ENCODE measurements at regions not wholly inside any gene's neighbourhood (a gene's known extent, or its start where the extent isn't known, plus 50 kb on each side); places are given as distances from the start of the nearest gene placed in this dataset.

DNA sequence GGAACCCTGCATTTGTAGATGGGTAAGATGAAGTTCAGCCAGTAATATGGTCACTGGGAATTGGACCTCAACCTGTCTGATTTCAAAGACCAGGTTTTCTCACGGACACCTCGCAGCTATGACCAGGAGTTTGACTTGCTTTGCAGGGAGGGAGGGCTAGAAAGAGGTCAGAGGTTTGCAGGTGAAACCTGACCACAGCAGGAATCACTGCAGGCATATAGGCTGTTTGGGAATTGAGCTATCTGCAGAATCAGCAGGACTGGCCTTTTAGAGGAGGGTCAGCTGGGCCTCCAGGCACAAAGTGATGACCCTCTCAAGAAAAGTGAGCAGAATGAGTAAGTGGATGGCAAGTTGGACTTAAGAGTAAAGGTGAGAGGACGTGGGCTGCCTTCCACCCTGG is 166.3 kb downstream of the ADRA2A start:
- TF ChIP-seq, protein P1, sequence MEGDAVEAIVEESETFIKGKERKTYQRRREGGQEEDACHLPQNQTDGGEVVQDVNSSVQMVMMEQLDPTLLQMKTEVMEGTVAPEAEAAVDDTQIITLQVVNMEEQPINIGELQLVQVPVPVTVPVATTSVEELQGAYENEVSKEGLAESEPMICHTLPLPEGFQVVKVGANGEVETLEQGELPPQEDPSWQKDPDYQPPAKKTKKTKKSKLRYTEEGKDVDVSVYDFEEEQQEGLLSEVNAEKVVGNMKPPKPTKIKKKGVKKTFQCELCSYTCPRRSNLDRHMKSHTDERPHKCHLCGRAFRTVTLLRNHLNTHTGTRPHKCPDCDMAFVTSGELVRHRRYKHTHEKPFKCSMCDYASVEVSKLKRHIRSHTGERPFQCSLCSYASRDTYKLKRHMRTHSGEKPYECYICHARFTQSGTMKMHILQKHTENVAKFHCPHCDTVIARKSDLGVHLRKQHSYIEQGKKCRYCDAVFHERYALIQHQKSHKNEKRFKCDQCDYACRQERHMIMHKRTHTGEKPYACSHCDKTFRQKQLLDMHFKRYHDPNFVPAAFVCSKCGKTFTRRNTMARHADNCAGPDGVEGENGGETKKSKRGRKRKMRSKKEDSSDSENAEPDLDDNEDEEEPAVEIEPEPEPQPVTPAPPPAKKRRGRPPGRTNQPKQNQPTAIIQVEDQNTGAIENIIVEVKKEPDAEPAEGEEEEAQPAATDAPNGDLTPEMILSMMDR (IDR thresholded peaks at IDR 0.05) = no peak

GRCh38 chr10:111246136-111246535 is 169.3 kb downstream of the ADRA2A start:
- TF ChIP-seq, protein P1 (IDR thresholded peaks at IDR 0.05) = no peak

- TF ChIP-seq, protein P1 (IDR thresholded peaks at IDR 0.05) = no peak
These were observed 170.1 kb downstream of the ADRA2A start for GRCh38 chr10:111246814-111247452.

- TF ChIP-seq, protein P1 (IDR thresholded peaks at IDR 0.05) = no peak
These were observed 171.1 kb downstream of the ADRA2A start for GRCh38 chr10:111247781-111248389.

DNA sequence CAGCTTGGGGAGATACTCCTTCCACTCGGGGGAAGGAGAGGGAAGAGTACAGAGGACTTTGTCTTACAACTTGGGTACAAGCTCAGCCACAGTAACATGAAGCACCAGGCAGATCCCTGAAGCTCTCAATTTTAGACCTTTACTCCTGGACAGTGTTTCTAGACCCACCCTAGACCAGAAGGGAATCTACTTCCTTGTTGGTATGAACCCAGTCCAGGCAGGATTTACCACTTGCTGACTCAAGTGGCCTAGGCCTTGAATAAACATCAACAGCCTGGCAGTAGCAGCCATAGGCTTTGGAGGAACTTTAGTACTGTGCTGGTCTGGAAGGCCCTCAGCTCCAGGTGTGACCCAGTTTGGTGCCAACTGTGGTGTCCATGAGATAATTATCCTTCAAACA is 173.1 kb downstream of the ADRA2A start:
- TF ChIP-seq, protein P1 (IDR thresholded peaks at IDR 0.05) = no peak

GRCh38 chr10:111261081-111261615 is 184.3 kb downstream of the ADRA2A start:
- TF ChIP-seq, protein P1 (IDR thresholded peaks at IDR 0.05) = no peak

DNA sequence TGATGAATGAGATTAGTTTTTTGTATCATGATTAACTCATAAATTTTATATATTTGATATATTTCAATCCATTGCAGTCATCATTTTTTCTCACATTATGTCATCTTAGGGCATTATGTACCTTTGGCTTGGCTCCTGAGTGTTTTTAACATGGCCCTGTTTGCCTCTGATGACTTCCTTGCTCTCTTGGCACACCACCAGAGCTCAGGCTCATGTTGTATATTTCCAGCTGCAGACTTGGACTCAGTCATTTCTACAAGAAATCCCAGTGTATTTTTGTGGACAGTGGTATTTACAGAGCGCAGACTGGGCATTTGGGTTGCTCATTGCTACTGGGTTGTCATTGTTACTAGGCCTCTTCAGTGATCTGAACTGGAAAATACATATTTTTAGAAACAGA is 188.5 kb downstream of the ADRA2A start:
- TF ChIP-seq, protein P1 (IDR thresholded peaks at IDR 0.05) = no peak

Data from LNCAP (cell line).